ENCODE measurements at regions not wholly inside any gene's neighbourhood (a gene's known extent, or its start where the extent isn't known, plus 50 kb on each side); places are given as distances from the start of the nearest gene placed in this dataset.

GRCh38 chrY:8500888-8501287 is 836.4 kb upstream of the TSPY4 start:
- TF ChIP-seq CTCF (conservative IDR thresholded peaks at IDR 0.05 in 1 of 2, IDR thresholded peaks at IDR 0.05 in 1 of 2; ENCODE audit: low read depth in 1 of 2, low read length in 2 of 2) (no peak), EZH2 (IDR thresholded peaks at IDR 0.05; ENCODE audit: low read length, missing control alignments) (no peak)
